Astrocyte of the cerebellum (primary cell): ENCODE measurements at regions not wholly inside any gene's neighbourhood (a gene's known extent, or its start where the extent isn't known, plus 50 kb on each side); places are given as distances from the start of the nearest gene placed in this dataset.
"Not testable (repeated sequence)": the region's sequence is repeated elsewhere in the genome, so short reads cannot be mapped to it uniquely, and the experiment has no call there.

Experiments used
- DNase-seq: peaks from one replicate; pipeline ENCODE4 v3.0.0-alpha.2; 2011; ENCODE audit warnings: low read depth
- H3K4me3 ChIP-seq: 2 replicates; pipeline ENCODE4 v1.5.1; 2011; ENCODE audit warnings: mild to moderate bottlenecking, low read depth, low read length, moderate library complexity
- in situ Hi-C: cut with HindIII; loops from 2 replicates; pipeline ENCODE4 v1.10.0; 2017; ENCODE audit warnings: low sequenced_read_pairs
- TF ChIP-seq, protein P1 (sequence below): IDR thresholded peaks from 2 replicates; pipeline ENCODE4 v1.5.1; 2012; ENCODE audit warnings: low read length, low read depth, moderate library complexity, mild to moderate bottlenecking; ENCODE audit errors: missing control alignments

DNA sequence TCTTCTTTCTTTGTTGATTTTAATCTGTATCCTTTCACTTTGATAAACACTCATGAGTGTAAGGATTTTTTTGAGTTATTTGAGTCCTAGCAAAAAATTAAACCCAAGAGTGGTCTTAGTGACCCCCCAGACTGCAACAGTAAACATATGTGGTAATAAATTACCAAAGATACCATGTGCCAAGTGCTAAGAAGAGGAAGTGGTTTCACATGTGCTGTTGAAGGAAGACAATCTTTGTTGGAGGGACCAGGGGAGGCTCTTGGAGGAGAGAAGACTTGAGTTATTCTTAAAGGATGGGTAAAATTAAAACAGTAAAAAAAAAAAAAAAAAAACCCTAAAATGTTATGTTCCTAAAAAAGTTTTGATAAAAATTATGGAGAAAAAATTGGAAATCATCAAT, 150.2 kb downstream of the SEC23IP start:
- in situ Hi-C loops, result no loop called here
- no peak for DNase-seq
- TF ChIP-seq, protein P1, sequence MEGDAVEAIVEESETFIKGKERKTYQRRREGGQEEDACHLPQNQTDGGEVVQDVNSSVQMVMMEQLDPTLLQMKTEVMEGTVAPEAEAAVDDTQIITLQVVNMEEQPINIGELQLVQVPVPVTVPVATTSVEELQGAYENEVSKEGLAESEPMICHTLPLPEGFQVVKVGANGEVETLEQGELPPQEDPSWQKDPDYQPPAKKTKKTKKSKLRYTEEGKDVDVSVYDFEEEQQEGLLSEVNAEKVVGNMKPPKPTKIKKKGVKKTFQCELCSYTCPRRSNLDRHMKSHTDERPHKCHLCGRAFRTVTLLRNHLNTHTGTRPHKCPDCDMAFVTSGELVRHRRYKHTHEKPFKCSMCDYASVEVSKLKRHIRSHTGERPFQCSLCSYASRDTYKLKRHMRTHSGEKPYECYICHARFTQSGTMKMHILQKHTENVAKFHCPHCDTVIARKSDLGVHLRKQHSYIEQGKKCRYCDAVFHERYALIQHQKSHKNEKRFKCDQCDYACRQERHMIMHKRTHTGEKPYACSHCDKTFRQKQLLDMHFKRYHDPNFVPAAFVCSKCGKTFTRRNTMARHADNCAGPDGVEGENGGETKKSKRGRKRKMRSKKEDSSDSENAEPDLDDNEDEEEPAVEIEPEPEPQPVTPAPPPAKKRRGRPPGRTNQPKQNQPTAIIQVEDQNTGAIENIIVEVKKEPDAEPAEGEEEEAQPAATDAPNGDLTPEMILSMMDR, result no peak
- H3K4me3 ChIP-seq, result no peak overlapping the region

DNA sequence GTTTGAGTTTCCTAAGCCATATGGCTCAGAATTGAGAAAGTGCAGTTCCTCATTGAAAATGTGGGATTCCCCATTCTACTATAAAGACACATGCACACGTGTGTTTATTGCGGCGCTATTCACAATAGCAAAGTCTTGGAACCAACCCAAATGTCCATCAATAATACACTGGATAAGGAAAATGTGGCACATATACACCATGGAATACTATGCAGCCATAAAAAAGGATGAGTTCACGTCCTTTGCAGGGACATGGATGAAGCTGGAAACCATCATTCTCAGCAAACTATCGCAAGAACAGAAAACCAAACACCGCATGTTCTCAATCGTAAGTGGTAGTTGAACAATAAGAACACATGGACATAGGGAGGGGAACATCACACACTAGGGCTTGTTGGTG, 154.8 kb downstream of the SEC23IP start:
- H3K4me3 ChIP-seq, in situ Hi-C loops, DNase-seq: not testable (repeated sequence)

DNA sequence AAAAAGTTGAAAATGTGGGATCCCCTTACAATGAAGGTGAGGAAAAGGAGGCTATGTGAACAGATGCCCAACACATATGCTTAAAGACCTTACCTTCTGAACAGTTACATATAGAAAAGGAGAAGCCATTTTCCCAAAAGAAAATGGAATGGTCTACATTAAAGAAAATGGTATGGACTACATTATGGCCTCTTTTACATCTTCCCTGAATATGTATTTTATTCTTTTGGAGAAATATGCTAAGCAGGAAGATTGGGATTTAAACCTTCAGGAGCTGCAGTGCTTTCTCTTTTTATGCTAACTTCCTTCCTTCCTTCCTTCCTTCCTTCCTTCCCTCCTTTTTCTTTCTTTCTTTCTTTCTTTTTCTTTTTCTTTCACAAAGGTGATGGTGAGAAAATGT, 155.4 kb downstream of the SEC23IP start:
- H3K4me3 ChIP-seq, result no peak overlapping the region
- in situ Hi-C loops, result no loop called here
- TF ChIP-seq, protein P1, result no peak
- no peak for DNase-seq

DNA sequence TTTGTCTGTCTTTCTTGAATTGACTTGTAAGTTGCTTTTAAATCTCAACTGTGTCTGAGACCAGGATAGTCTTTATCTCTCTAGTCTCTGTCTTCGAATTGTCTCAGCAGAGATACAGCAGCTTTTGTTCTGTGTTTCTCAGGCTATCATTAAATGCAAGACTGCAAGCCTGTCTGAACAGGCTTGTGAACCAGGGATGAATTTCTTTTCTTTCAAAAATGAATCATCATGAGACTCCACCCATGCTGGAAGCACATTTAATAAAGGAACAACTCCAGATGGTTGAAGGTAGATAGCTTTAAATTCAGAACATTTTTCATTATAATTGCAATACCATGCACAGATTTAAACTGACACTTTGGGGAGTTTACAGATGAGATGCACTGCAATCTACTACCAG, 155.9 kb downstream of the SEC23IP start:
- H3K4me3 ChIP-seq, result no peak overlapping the region
- in situ Hi-C loops, result no loop called here
- DNase-seq, result no peak
- TF ChIP-seq, protein P1, result no peak

DNA sequence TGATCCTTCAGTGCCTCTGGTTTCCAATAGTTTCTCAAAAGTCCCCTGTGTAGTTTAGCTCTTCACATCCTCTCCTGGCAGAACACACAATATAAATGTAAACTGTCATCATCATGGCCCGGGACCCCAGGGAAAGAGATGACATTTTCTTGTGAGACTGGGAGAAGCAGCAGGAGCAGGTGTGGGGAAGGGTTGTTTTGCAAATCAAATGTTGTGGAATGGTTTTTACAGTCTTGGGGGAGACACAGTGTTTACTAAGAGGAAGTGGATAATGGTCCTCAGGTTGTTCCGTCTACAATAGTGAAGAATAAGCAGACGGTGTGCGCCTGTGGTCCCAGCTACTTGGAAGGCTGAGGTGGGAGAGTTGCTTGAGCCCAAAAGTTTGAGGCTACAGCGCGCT, 159.1 kb downstream of the SEC23IP start:
- in situ Hi-C loops, result no loop called here
- no peak overlapping the region for H3K4me3 ChIP-seq
- DNase-seq, result no peak
- TF ChIP-seq, protein P1, result no peak

DNA sequence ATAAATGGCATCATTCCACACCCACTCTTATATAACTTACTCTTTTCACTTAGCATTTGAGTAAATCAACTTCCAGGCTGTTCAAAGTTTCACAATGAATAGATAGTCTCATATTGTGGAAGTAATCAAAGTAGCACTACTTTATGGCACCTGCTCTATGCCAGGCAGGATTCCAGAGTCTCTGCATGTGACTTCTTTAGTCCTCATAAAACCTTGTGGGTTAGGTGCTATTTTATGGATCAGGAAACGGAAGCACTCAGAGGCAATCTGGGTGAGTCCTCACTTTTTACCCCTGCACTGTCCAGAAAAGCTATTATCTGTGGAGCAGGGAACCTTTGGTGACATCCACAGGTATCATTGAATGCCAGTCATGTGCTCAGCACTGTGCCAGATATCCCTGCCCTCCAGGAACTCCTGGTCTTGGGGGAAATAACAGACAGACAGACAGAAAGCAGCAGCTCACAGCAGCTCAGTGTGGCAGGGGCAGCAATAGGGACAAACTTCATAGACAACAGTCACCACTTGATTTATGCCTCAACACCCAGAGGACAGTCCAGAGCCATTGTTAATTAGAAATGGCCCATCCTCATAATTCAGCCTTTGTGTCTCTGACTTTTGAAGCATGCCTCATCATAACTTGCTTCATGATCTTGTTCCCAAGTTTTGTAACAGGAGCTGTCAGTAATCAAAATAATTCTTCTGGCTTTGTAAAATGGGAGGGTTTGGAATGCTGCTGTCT, 160.6 kb downstream of the SEC23IP start:
- DNase-seq, result no peak
- TF ChIP-seq, protein P1, result no peak
- H3K4me3 ChIP-seq, result no peak overlapping the region
- in situ Hi-C loops, result no loop called here

DNA sequence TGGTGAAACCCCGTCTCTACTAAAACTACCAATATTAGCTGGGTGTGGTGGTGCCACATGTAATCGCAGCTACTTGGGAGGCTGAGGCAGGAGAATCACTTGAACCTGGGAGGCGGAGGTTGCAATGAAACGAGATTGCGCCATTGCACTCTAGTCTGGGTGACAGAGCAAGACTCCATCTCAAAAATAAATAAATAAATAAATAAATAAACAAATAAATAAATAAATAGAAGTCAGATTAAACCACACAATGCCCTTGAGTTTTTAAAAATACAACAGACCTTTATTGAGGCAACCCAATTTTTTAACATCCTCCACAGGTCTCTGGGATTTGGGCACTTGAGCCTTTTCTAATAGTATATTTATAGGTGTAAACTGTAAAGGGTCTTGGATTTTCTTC, 167.3 kb downstream of the SEC23IP start:
- H3K4me3 ChIP-seq, in situ Hi-C loops, DNase-seq: not testable (repeated sequence)

DNA sequence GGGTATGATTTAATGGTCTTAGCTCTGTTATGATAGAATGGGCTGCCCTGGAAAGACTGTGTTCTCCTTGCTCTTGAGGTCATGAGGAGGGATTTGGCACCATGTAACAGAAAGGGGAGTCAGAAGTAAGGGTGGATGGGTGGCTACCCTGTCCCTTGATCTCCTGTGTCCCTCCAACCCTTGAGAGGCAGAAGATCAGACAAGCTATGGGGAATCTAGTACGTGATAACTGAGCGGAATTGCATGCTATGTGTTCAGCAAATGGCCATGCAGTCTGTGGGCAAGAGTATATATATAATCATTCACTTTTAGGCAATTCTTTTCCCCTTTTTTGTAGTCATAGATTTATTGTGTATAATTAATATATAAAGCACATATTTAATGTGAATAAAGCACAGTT, 174.9 kb downstream of the SEC23IP start:
- no peak overlapping the region for H3K4me3 ChIP-seq
- in situ Hi-C loops, result no loop called here
- TF ChIP-seq, protein P1, result no peak
- no peak for DNase-seq
